ENCODE measurements at regions not wholly inside any gene's neighbourhood (a gene's known extent, or its start where the extent isn't known, plus 50 kb on each side); places are given as distances from the start of the nearest gene placed in this dataset.

DNA sequence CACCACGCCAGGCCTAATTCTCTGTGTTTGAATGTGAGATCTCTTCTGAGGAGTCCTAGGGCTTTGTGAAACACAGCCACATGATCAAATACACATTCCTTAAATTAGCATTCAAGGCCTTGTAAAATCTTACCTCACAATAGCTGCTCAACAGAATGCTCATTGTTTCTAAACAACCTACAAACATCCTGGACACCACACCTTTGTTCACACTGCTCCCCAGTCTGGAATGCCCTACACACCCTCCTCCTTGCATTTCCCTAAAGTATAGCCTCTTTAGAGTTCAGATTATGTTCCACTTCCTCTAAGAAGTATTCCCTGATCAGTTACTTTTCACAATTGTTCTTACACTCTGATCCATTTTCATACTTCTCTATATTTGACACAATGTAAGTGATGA is 110.6 kb downstream of the AGTR2 start:
- 79 to 100% methylated on average over 1 of the region's 1 CpG for whole genome bisulfite sequencing, 2 donors
- H3K27ac ChIP-seq = no peak overlapping the region
- DNase-seq (no peak), ATAC-seq (no peak)
- no peaks in the 10 kb centered on the region for H3K36me3 ChIP-seq
- no peak overlapping the region for H3K4me3 ChIP-seq
- H3K4me1 ChIP-seq = no peaks in the 10 kb centered on the region
- intact Hi-C loops (cut with DNase I) = no loop called here
- TF ChIP-seq, protein P1, sequence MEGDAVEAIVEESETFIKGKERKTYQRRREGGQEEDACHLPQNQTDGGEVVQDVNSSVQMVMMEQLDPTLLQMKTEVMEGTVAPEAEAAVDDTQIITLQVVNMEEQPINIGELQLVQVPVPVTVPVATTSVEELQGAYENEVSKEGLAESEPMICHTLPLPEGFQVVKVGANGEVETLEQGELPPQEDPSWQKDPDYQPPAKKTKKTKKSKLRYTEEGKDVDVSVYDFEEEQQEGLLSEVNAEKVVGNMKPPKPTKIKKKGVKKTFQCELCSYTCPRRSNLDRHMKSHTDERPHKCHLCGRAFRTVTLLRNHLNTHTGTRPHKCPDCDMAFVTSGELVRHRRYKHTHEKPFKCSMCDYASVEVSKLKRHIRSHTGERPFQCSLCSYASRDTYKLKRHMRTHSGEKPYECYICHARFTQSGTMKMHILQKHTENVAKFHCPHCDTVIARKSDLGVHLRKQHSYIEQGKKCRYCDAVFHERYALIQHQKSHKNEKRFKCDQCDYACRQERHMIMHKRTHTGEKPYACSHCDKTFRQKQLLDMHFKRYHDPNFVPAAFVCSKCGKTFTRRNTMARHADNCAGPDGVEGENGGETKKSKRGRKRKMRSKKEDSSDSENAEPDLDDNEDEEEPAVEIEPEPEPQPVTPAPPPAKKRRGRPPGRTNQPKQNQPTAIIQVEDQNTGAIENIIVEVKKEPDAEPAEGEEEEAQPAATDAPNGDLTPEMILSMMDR (IDR thresholded peaks at IDR 0.05) = no peak
- peaks cover 0 to 14% (median 0%) of the 10 kb centered on the region in 7 donors for H3K27me3 ChIP-seq
- H3K9me3 ChIP-seq = no peaks in the 10 kb centered on the region

DNA sequence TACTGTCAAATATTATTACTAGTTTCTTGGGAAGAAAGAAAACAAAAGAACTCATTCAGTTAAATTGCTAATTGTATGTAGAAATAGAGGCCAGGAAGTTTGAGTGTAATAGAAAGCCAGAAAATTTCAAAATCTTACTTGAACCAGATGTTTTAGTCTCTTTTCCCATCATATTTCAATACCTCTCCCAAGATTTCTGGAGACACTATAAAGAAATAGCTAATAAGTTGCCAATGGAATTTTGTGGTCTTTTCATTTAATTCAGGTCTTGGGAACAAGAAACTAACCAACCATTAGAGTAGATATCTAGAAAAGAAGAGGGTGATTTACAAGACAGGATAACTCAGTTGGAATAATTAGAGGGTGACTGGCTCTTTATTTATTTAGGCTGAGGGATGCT is 112.2 kb downstream of the AGTR2 start:
- DNase-seq (no peak), ATAC-seq (no peak)
- H3K4me3 ChIP-seq = no peak overlapping the region
- H3K9me3 ChIP-seq = peaks cover 0 to 4% (median 0%) of the 10 kb centered on the region in 11 donors
- intact Hi-C loops (cut with DNase I) = no loop called here
- no peak overlapping the region for H3K27ac ChIP-seq
- no peaks in the 10 kb centered on the region for H3K4me1 ChIP-seq
- H3K36me3 ChIP-seq = no peaks in the 10 kb centered on the region
- TF ChIP-seq, protein P1 (IDR thresholded peaks at IDR 0.05) = no peak
- peaks cover 0 to 10% (median 0%) of the 10 kb centered on the region in 7 donors for H3K27me3 ChIP-seq

DNA sequence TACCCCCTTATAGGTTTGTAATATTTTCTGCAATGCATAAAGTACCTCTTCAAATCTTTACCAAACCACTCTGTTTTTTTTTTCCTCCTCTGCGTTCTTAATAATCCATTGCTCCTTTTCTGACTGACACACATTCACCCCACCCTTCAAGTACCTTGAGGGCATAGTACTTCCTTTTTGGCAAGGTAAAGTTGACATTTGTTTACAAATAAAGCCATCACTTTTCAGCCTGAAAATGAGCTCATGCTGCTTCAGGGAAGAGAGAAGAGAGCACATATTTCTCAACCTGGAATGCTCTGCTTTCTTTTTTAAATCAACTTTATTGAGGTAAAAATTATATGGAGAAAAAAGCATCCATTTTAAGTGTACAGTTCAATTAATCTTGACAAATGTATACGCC is 113.9 kb downstream of the AGTR2 start:
- Histone ChIP-seq H3K4me3 (no peak overlapping the region), H3K36me3 (no peaks in the 10 kb centered on the region), H3K27me3 (peaks cover 0 to 5% (median 0%) of the 10 kb centered on the region in 7 donors), H3K9me3 (peaks cover 0 to 4% (median 0%) of the 10 kb centered on the region in 11 donors), H3K4me1 (no peaks in the 10 kb centered on the region), H3K27ac (no peak overlapping the region)
- intact Hi-C loops (cut with DNase I) = no loop called here
- WGBS, 2 donors = 68 to 70% methylated on average over 2 of the region's 2 CpGs
- no peak for DNase-seq
- ATAC-seq = no peak
- TF ChIP-seq, protein P1 (IDR thresholded peaks at IDR 0.05) = no peak

DNA sequence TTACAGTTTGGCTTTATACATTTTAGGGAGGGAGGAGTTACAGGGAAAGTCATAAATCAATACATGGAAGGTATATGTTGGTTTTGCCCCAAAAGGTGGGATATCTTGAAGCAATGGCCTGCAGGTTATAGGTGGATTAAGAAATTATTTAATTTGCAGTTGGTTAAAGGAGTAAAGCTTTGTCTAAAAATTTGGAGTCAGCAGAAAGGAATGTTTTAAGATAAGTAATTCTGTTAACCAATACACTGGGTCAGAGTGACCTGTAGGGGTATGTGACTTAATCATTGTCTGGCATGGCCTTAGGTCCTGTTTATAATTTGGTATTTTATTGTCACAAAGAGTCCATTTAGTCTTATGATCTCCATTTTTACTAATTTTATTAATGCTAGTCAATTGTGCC is 115.0 kb downstream of the AGTR2 start:
- Histone ChIP-seq H3K27ac (no peak overlapping the region), H3K4me3 (no peak overlapping the region), H3K36me3 (no peaks in the 10 kb centered on the region), H3K4me1 (no peaks in the 10 kb centered on the region), H3K27me3 (no peaks in the 10 kb centered on the region), H3K9me3 (peaks cover 0 to 4% (median 0%) of the 10 kb centered on the region in 11 donors)
- ATAC-seq (no peak), DNase-seq (no peak)
- TF ChIP-seq, protein P1 (IDR thresholded peaks at IDR 0.05) = no peak
- intact Hi-C loops (cut with DNase I) = no loop called here

DNA sequence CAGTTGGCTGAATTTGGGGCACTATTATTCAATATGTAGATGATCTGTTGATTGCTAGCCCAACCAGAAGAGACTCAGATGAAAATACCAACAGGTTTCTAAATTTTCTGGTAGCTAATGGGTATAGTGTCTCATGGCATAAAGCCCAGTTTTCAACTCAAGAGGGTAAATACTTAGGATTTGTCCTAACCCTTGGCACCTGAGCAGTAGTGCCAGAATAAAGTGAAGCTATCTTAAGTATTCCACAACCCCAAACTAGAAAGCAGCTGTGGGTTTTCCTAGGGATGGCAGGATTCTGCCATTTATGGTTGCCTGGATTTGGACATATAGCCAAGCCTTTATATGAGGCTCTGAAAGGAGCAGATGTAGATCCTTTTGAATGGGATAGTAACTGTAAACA is 119.0 kb downstream of the AGTR2 start:
- intact Hi-C loops (cut with DNase I) = no loop called here
- TF ChIP-seq, protein P1 (IDR thresholded peaks at IDR 0.05) = no peak
- ATAC-seq = no peak
- Histone ChIP-seq H3K36me3 (no peaks in the 10 kb centered on the region), H3K4me1 (no peaks in the 10 kb centered on the region), H3K27me3 (no peaks in the 10 kb centered on the region), H3K4me3 (no peak overlapping the region), H3K27ac (no peak overlapping the region), H3K9me3 (peaks cover 0 to 4% (median 0%) of the 10 kb centered on the region in 11 donors)
- no peak for DNase-seq

Data from heart right ventricle (tissue), 16 donors.